GM19193 (cell line): ENCODE measurements at regions not wholly inside any gene's neighbourhood (a gene's known extent, or its start where the extent isn't known, plus 50 kb on each side); places are given as distances from the start of the nearest gene placed in this dataset.

ENCODE experiments used
- POLR2A ChIP-seq: IDR thresholded peaks from 4 replicates; pipeline ENCODE4 v1.6.1; 2011; ENCODE audit not compliant: insufficient read depth, insufficient read length; ENCODE audit errors: extremely low read depth

GRCh38 chr1:221796700-221797099, 54.8 kb upstream of the DUSP10 start:
- TF ChIP-seq POLR2A: no peak

GRCh38 chr1:221795380-221795779, 53.5 kb upstream of the DUSP10 start:
- no peak for TF ChIP-seq POLR2A

GRCh38 chr1:221794935-221795334, 53.0 kb upstream of the DUSP10 start:
- TF ChIP-seq POLR2A: no peak

- TF ChIP-seq POLR2A: no peak
These were observed 52.3 kb upstream of the DUSP10 start for GRCh38 chr1:221794079-221794670.

- TF ChIP-seq POLR2A: no peak
These were observed 51.7 kb upstream of the DUSP10 start for GRCh38 chr1:221793439-221794078.

GRCh38 chr1:221791846-221792245, 50.0 kb upstream of the DUSP10 start:
- TF ChIP-seq POLR2A: no peak
